ELF-1 (cell line): ENCODE measurements at regions not wholly inside any gene's neighbourhood (a gene's known extent, or its start where the extent isn't known, plus 50 kb on each side); places are given as distances from the start of the nearest gene placed in this dataset.

ENCODE experiments used
- DNase-seq: peaks from one replicate; pipeline ENCODE4 v3.0.0-alpha.2; 2016; ENCODE audit warnings: low read depth, low spot score

- DNase-seq: no peak
Measured at GRCh38 chr9:68644831-68645230, 60.2 kb upstream of the PIP5K1B start.

DNA sequence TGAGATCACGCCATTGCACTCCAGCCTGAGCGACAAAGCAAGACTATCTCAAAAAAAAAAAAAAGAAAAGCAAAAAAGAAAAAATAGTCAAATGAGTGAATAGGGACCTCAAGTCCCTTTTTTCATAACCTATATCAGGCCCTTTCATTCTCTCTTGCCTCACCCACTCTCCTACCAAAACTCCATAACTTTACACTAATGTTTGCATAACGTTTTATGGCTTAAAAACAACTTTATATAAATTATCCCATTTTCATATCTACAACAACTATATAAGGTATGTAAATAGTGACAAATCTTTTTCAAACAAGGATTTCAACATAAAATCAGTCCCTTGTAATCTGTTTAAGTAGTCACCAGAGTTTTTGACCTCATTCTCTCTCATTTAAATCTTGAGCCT is 56.9 kb upstream of the PIP5K1B start:
- no peak for DNase-seq

GRCh38 chr9:68648971-68649370 is 56.1 kb upstream of the PIP5K1B start:
- DNase-seq: no peak

GRCh38 chr9:68651280-68651893 is 53.7 kb upstream of the PIP5K1B start:
- DNase-seq: no peak

DNA sequence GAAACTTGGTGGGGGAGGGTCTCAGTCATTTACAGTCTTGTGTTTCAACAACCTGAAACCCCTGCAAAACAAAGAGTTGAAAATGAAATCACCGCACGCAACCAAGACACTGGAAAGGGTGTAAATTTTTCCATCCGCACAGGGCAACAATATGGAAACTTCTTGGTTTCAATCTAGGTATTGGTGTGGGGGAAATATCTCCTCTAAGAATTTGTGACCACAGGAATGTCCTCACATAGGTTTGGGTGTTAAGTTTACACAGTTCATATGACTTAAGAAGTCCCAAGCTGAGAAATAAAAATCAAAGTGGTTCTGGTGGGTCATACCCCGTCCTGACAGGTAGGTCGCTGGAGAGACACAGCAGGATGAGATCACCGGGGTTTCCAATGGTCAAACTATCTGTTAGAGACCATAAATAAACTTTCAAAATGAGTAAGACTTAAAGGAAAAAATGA is 51.9 kb upstream of the PIP5K1B start:
- DNase-seq: no peak

DNA sequence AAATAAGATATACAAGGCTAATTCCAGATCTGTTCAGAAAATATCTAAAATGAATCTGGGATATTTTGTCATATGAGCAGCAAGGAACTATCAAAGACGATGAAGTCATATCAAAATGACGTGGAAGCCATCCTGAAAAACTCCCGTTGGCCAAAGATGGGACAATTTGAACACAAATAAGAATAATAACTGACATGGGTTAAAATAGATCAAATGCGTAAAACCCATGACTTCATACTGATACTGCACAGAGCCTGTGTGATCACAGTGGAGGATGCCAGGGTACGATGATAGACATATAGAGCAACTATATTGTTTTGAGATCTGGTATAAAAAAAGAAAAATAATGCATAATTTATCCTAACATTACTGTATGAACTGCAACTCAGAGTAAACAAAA is 51.0 kb upstream of the PIP5K1B start:
- DNase-seq: no peak
